ENCODE measurements at regions not wholly inside any gene's neighbourhood (a gene's known extent, or its start where the extent isn't known, plus 50 kb on each side); places are given as distances from the start of the nearest gene placed in this dataset.

- peaks cover 1% of the 10 kb centered on the region for H3K9me3 Mint-ChIP-seq (ENCODE audit: unreplicated experiment)
- no peaks in the 10 kb centered on the region for H3K36me3 Mint-ChIP-seq (ENCODE audit: unreplicated experiment)
- H3K27ac Mint-ChIP-seq (ENCODE audit: unreplicated experiment), result no peak overlapping the region
- H3K4me1 Mint-ChIP-seq (ENCODE audit: low read depth, unreplicated experiment), result no peaks in the 10 kb centered on the region
- no peak for TF ChIP-seq CTCF (IDR thresholded peaks at IDR 0.05; ENCODE audit: partially characterized antibody, unreplicated experiment)
- no peak overlapping the region for H3K4me3 Mint-ChIP-seq (ENCODE audit: unreplicated experiment)
- H3K27me3 Mint-ChIP-seq (ENCODE audit: unreplicated experiment), result no peaks in the 10 kb centered on the region
- DNase-seq, result no peak
These were observed 167.0 kb upstream of the HDAC4 start for GRCh38 chr2:239567786-239568185.

- DNase-seq, result peak; percentile 2
- TF ChIP-seq CTCF (IDR thresholded peaks at IDR 0.05; ENCODE audit: partially characterized antibody, unreplicated experiment), result no peak
- no peaks in the 10 kb centered on the region for H3K27me3 Mint-ChIP-seq (ENCODE audit: unreplicated experiment)
- H3K36me3 Mint-ChIP-seq (ENCODE audit: unreplicated experiment), result no peaks in the 10 kb centered on the region
- H3K4me1 Mint-ChIP-seq (ENCODE audit: low read depth, unreplicated experiment), result no peaks in the 10 kb centered on the region
- H3K4me3 Mint-ChIP-seq (ENCODE audit: unreplicated experiment), result no peak overlapping the region
- H3K27ac Mint-ChIP-seq (ENCODE audit: unreplicated experiment), result no peak overlapping the region
- peaks cover 1% of the 10 kb centered on the region for H3K9me3 Mint-ChIP-seq (ENCODE audit: unreplicated experiment)
These were observed 166.3 kb upstream of the HDAC4 start for GRCh38 chr2:239566995-239567568.

- Mint-ChIP-seq H3K36me3 (ENCODE audit: unreplicated experiment) (no peaks in the 10 kb centered on the region), H3K27ac (ENCODE audit: unreplicated experiment) (no peak overlapping the region), H3K27me3 (ENCODE audit: unreplicated experiment) (peaks cover 1% of the 10 kb centered on the region), H3K4me3 (ENCODE audit: unreplicated experiment) (no peak overlapping the region), H3K9me3 (ENCODE audit: unreplicated experiment) (peaks cover 1% of the 10 kb centered on the region), H3K4me1 (ENCODE audit: low read depth, unreplicated experiment) (no peaks in the 10 kb centered on the region)
- no peak for TF ChIP-seq CTCF (IDR thresholded peaks at IDR 0.05; ENCODE audit: partially characterized antibody, unreplicated experiment)
- DNase-seq, result peak; percentile 5
These were observed 165.6 kb upstream of the HDAC4 start for GRCh38 chr2:239566162-239566994.

GRCh38 chr2:239564587-239564986 is 163.8 kb upstream of the HDAC4 start:
- no peaks in the 10 kb centered on the region for H3K9me3 Mint-ChIP-seq (ENCODE audit: unreplicated experiment)
- no peak overlapping the region for H3K4me3 Mint-ChIP-seq (ENCODE audit: unreplicated experiment)
- no peaks in the 10 kb centered on the region for H3K4me1 Mint-ChIP-seq (ENCODE audit: low read depth, unreplicated experiment)
- TF ChIP-seq CTCF (IDR thresholded peaks at IDR 0.05; ENCODE audit: partially characterized antibody, unreplicated experiment), result no peak
- no peaks in the 10 kb centered on the region for H3K36me3 Mint-ChIP-seq (ENCODE audit: unreplicated experiment)
- H3K27me3 Mint-ChIP-seq (ENCODE audit: unreplicated experiment), result peaks cover 1% of the 10 kb centered on the region
- no peak overlapping the region for H3K27ac Mint-ChIP-seq (ENCODE audit: unreplicated experiment)
- DNase-seq, result peak; percentile 4

- DNase-seq, result no peak
- Mint-ChIP-seq H3K9me3 (ENCODE audit: unreplicated experiment) (no peaks in the 10 kb centered on the region), H3K4me3 (ENCODE audit: unreplicated experiment) (no peak overlapping the region), H3K36me3 (ENCODE audit: unreplicated experiment) (no peaks in the 10 kb centered on the region), H3K27me3 (ENCODE audit: unreplicated experiment) (peaks cover 1% of the 10 kb centered on the region), H3K4me1 (ENCODE audit: low read depth, unreplicated experiment) (no peaks in the 10 kb centered on the region), H3K27ac (ENCODE audit: unreplicated experiment) (no peak overlapping the region)
- TF ChIP-seq CTCF (IDR thresholded peaks at IDR 0.05; ENCODE audit: partially characterized antibody, unreplicated experiment), result no peak
These were observed 162.7 kb upstream of the HDAC4 start for GRCh38 chr2:239563561-239563960.
